ENCODE measurements at regions not wholly inside any gene's neighbourhood (a gene's known extent, or its start where the extent isn't known, plus 50 kb on each side); places are given as distances from the start of the nearest gene placed in this dataset.

GRCh38 chr5:120007598-120007997 is 378.2 kb downstream of the FAM170A start:
- Histone ChIP-seq H3K36me3 (replicated peaks in 1 of 2) (no peaks in the 10 kb centered on the region), H3K4me3 (no peak overlapping the region), H3K4me1 (replicated peaks in 1 of 2) (no peaks in the 10 kb centered on the region), H3K9me3 (replicated peaks in 1 of 3) (no peaks in the 10 kb centered on the region), H3K27ac (no peak overlapping the region), H3K27me3 (no peaks in the 10 kb centered on the region)
- WGBS, 4 donors, result 41 to 55% (median 45%) methylated on average over 4 of the region's 4 CpGs
- intact Hi-C loops (cut with DNase I), result no loop called here
- TF ChIP-seq CTCF (IDR thresholded peaks at IDR 0.05) (no peak), POLR2A (IDR thresholded peaks at IDR 0.05) (no peak)
- DNase-seq, result no peak

GRCh38 chr5:120012431-120012830 is 383.1 kb downstream of the FAM170A start:
- Histone ChIP-seq H3K27me3 (no peaks in the 10 kb centered on the region), H3K4me3 (no peak overlapping the region), H3K4me1 (replicated peaks in 1 of 2) (no peaks in the 10 kb centered on the region), H3K27ac (no peak overlapping the region), H3K9me3 (replicated peaks in 1 of 3) (no peaks in the 10 kb centered on the region), H3K36me3 (replicated peaks in 1 of 2) (no peaks in the 10 kb centered on the region)
- TF ChIP-seq CTCF (IDR thresholded peaks at IDR 0.05) (no peak), POLR2A (IDR thresholded peaks at IDR 0.05) (no peak)
- intact Hi-C loops (cut with DNase I), result no loop called here
- no peak for DNase-seq
- WGBS, 4 donors, result 73 to 89% (median 78%) methylated on average over 1 of the region's 1 CpG

GRCh38 chr5:120014535-120014934 is 385.2 kb downstream of the FAM170A start:
- intact Hi-C loops (cut with DNase I), result no loop called here
- 57 to 73% (median 71%) methylated on average over 3 of the region's 3 CpGs for WGBS, 4 donors
- Histone ChIP-seq H3K9me3 (replicated peaks in 1 of 3) (no peaks in the 10 kb centered on the region), H3K4me3 (no peak overlapping the region), H3K27ac (no peak overlapping the region), H3K36me3 (replicated peaks in 1 of 2) (no peaks in the 10 kb centered on the region), H3K4me1 (replicated peaks in 1 of 2) (no peaks in the 10 kb centered on the region), H3K27me3 (no peaks in the 10 kb centered on the region)
- no peak for DNase-seq
- TF ChIP-seq CTCF (IDR thresholded peaks at IDR 0.05) (no peak), POLR2A (IDR thresholded peaks at IDR 0.05) (no peak)

GRCh38 chr5:120016717-120017382 is 387.5 kb downstream of the FAM170A start:
- no peak for DNase-seq
- intact Hi-C loops (cut with DNase I), result no loop called here
- TF ChIP-seq CTCF (IDR thresholded peaks at IDR 0.05), result no peak
- no peak for TF ChIP-seq POLR2A (IDR thresholded peaks at IDR 0.05)
- Histone ChIP-seq H3K27ac (no peak overlapping the region), H3K4me1 (replicated peaks in 1 of 2) (no peaks in the 10 kb centered on the region), H3K27me3 (no peaks in the 10 kb centered on the region), H3K4me3 (no peak overlapping the region), H3K9me3 (replicated peaks in 1 of 3) (no peaks in the 10 kb centered on the region), H3K36me3 (replicated peaks in 1 of 2) (no peaks in the 10 kb centered on the region)
- WGBS, 4 donors, result 68 to 82% (median 74%) methylated on average over 2 of the region's 2 CpGs
